PC-3 (cell line): ENCODE measurements at regions not wholly inside any gene's neighbourhood (a gene's known extent, or its start where the extent isn't known, plus 50 kb on each side); places are given as distances from the start of the nearest gene placed in this dataset.
"Not testable (repeated sequence)": the region's sequence is repeated elsewhere in the genome, so short reads cannot be mapped to it uniquely, and the experiment has no call there.

Source experiments
- ATAC-seq: fragments of 200-7000 bp; cut with Tn5 transposase; 2 replicates; pipeline ENCODE4 v1.9.1; 2020; ENCODE audit warnings: mild to moderate bottlenecking, moderate library complexity
- BruUV-seq: library from RNA; stranded (reverse); fragments of 400-500 nt; replicated peaks from 2 replicates; lab custom pipeline; 2021; lab: Mats Ljungman, UMichigan
- CTCF ChIA-PET: fragments of 300-600 bp; sonication (Branson Sonifier 250); formaldehyde crosslinking; loops from one replicate; lab custom pipeline; 2022; ENCODE audit warnings: antibody characterized with exemption; lab: Charles Lee
- POLR2A ChIA-PET: fragments of 300-600 bp; sonication (Branson Sonifier 250); formaldehyde crosslinking; loops from one replicate; lab custom pipeline; 2022; ENCODE audit warnings: antibody characterized with exemption; ENCODE audit not compliant: unreplicated experiment; lab: Charles Lee
- DNase-seq: peaks from one replicate; pipeline ENCODE4 v3.0.0-alpha.2; 2015
- H2AFZ ChIP-seq: fragments of 300-600 bp; sonication (generic); 2 replicates; pipeline ENCODE4 v1.6.0; 2016; ENCODE audit warnings: antibody characterized with exemption, low read length
- H3F3A ChIP-seq: fragments of 300-600 bp; sonication (generic); one replicate; pipeline ENCODE4 v1.6.0; 2017; ENCODE audit warnings: antibody characterized with exemption, low read length, control low read depth, mild to moderate bottlenecking; ENCODE audit not compliant: unreplicated experiment
- H3K27ac ChIP-seq: fragments of 300-600 bp; sonication (generic); 2 replicates; pipeline ENCODE4 v1.5.1; 2016; ENCODE audit warnings: mild to moderate bottlenecking, low read length
- H3K27me3 ChIP-seq: fragments of 300-600 bp; sonication (generic); 2 replicates; pipeline ENCODE4 v1.6.1; 2016; ENCODE audit warnings: low read length, mixed read lengths
- H3K36me3 ChIP-seq: fragments of 300-600 bp; sonication (generic); 2 replicates; pipeline ENCODE4 v1.6.1; 2016; ENCODE audit warnings: low read depth, mixed run types, low read length, mixed read lengths
- H3K4me1 ChIP-seq: fragments of 300-600 bp; sonication (generic); 2 replicates; pipeline ENCODE4 v1.5.1; 2016; ENCODE audit warnings: low read length; ENCODE audit not compliant: insufficient read depth
- H3K4me2 ChIP-seq: fragments of 300-600 bp; sonication (generic); 2 replicates; pipeline ENCODE4 v1.6.0; 2016; ENCODE audit warnings: low read length
- H3K4me3 ChIP-seq: fragments of 300-600 bp; sonication (generic); 2 replicates; pipeline ENCODE4 v1.5.1; 2016; ENCODE audit warnings: mild to moderate bottlenecking, low read length, mixed read lengths
- H3K79me2 ChIP-seq: fragments of 300-600 bp; sonication (generic); 2 replicates; pipeline ENCODE4 v1.6.1; 2017; ENCODE audit warnings: low read length, mixed read lengths
- H3K9ac ChIP-seq: fragments of 300-600 bp; sonication (generic); 2 replicates; pipeline ENCODE4 v1.6.0; 2016; ENCODE audit warnings: mild to moderate bottlenecking, low read length
- H3K9me2 ChIP-seq: fragments of 300-600 bp; sonication (generic); replicated peaks from 2 replicates; pipeline ENCODE4 v1.6.1; 2016; ENCODE audit warnings: mixed run types, low read length, mixed read lengths
- H3K9me3 ChIP-seq: fragments of 300-600 bp; sonication (generic); 2 replicates; pipeline ENCODE4 v1.6.1; 2016; ENCODE audit warnings: low read length, mixed read lengths
- H4K20me1 ChIP-seq: fragments of 300-600 bp; sonication (generic); 2 replicates; pipeline ENCODE4 v1.6.1; 2016; ENCODE audit warnings: low read length, mixed read lengths
- EZH2 ChIP-seq: fragments of 300-600 bp; sonication (generic); IDR thresholded peaks from one replicate; pipeline ENCODE4 v1.6.1; 2017; ENCODE audit warnings: antibody characterized with exemption, mild to moderate bottlenecking, low read length; ENCODE audit not compliant: unreplicated experiment
- EZH2phosphoT487 ChIP-seq: fragments of 300-600 bp; sonication (generic); IDR thresholded peaks from 2 replicates; pipeline ENCODE4 v1.6.1; 2018; ENCODE audit warnings: mild to moderate bottlenecking, antibody characterized with exemption, low read length, borderline replicate concordance
- intact Hi-C: fragments of 100-400 bp; cut with micrococcal nuclease; formaldehyde crosslinking; loops from 2 replicates; pipeline ENCODE4 v1.9.0; 2023
- TF ChIP-seq, protein P1 (sequence below): fragments of 300-600 bp; sonication (generic); conservative IDR thresholded peaks from 2 replicates; pipeline ENCODE4 v1.5.1; 2017; ENCODE audit warnings: antibody characterized with exemption, low read depth, mild to moderate bottlenecking, low read length

DNA sequence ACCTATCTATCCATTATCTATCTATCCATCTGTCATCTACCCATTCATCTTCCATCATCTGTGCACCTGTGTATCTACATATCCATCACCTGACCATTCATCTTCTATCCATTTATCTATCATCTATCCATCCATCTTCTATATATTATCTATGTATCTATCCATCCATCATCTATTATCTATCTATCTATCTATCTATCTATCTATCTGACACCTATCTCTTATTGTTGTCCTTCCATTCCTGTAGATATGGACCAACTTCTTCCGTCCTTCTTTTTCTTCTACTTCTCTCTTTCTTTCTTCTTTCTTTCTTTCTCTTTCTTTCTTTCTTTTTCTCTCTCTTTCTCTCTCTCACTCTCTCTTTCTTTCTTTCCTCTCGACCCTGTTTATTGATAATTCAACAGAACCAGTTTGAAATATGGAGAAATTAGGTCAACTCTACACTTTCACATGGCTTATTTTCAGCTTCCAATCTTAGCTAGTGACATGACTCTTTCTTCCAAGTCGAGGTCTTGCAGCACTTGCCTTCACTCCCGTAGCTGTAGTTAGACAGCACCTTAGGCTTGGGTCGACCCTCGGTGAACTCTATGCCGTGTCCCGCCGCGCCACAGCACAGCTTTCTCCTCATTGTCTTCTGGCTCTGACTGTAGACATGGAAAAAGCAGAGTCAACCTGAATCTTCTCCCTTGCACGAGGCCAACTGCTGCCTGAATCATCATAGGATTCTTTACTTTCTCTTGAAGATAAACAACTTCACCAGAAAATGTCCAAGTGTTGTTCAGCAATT lies 110.4 kb upstream of the EXOC2 start:
- no peak overlapping the region for H3K27ac ChIP-seq
- intact Hi-C loops: no loop called here
- H3F3A ChIP-seq: no peaks in the 10 kb centered on the region
- no peak overlapping the region for H3K4me2 ChIP-seq
- H3K27me3 ChIP-seq: peaks cover 88% of the 10 kb centered on the region
- no peaks in the 10 kb centered on the region for H3K4me1 ChIP-seq
- no peak for ATAC-seq
- DNase-seq: no peak
- no peaks in the 10 kb centered on the region for H3K36me3 ChIP-seq
- no TSS peak for BruUV-seq
- H3K4me3 ChIP-seq: no peak overlapping the region
- H3K79me2 ChIP-seq: no peaks in the 10 kb centered on the region
- TF ChIP-seq EZH2: no peak
- TF ChIP-seq, protein P1, sequence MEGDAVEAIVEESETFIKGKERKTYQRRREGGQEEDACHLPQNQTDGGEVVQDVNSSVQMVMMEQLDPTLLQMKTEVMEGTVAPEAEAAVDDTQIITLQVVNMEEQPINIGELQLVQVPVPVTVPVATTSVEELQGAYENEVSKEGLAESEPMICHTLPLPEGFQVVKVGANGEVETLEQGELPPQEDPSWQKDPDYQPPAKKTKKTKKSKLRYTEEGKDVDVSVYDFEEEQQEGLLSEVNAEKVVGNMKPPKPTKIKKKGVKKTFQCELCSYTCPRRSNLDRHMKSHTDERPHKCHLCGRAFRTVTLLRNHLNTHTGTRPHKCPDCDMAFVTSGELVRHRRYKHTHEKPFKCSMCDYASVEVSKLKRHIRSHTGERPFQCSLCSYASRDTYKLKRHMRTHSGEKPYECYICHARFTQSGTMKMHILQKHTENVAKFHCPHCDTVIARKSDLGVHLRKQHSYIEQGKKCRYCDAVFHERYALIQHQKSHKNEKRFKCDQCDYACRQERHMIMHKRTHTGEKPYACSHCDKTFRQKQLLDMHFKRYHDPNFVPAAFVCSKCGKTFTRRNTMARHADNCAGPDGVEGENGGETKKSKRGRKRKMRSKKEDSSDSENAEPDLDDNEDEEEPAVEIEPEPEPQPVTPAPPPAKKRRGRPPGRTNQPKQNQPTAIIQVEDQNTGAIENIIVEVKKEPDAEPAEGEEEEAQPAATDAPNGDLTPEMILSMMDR: no peak
- no peak for TF ChIP-seq EZH2phosphoT487
- H4K20me1 ChIP-seq: no peaks in the 10 kb centered on the region
- no peaks in the 10 kb centered on the region for H3K9me2 ChIP-seq
- H2AFZ ChIP-seq: no peak overlapping the region
- H3K9ac ChIP-seq: no peak overlapping the region
- no peaks in the 10 kb centered on the region for H3K9me3 ChIP-seq
- CTCF ChIA-PET: no interaction called here
- POLR2A ChIA-PET: no interaction called here

DNA sequence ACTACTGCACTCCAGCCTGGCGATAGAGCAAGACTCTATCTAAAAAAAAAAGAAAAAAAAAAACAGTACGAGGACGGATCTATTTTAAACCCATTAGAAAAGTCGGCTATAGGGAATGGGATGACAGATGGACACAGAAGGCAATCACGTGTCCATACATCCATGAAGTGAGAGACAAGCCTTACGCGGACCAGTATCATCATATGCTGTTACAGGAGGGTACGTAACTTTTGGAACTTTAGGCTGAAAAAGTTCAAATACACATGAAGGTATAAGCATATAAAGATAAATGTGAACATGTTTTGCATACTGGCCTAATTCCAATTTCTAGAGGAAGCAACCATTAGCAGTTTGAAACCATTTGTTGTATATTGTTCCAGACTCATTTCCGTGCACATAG lies 109.8 kb upstream of the EXOC2 start:
- H3K79me2 ChIP-seq: no peaks in the 10 kb centered on the region
- no peak for ATAC-seq
- H3K4me3 ChIP-seq: no peak overlapping the region
- CTCF ChIA-PET: no interaction called here
- DNase-seq: no peak
- no peaks in the 10 kb centered on the region for H3K9me3 ChIP-seq
- H3K27me3 ChIP-seq: peaks cover 88% of the 10 kb centered on the region
- no peak overlapping the region for H3K9ac ChIP-seq
- no peaks in the 10 kb centered on the region for H3K4me1 ChIP-seq
- H3K4me2 ChIP-seq: no peak overlapping the region
- H3K27ac ChIP-seq: no peak overlapping the region
- no peak overlapping the region for H2AFZ ChIP-seq
- no peaks in the 10 kb centered on the region for H3K36me3 ChIP-seq
- intact Hi-C loops: no loop called here
- H3K9me2 ChIP-seq: no peaks in the 10 kb centered on the region
- no TSS peak for BruUV-seq
- POLR2A ChIA-PET: no interaction called here
- no peak for TF ChIP-seq EZH2phosphoT487
- TF ChIP-seq, protein P1: no peak
- H4K20me1 ChIP-seq: no peaks in the 10 kb centered on the region
- no peaks in the 10 kb centered on the region for H3F3A ChIP-seq

DNA sequence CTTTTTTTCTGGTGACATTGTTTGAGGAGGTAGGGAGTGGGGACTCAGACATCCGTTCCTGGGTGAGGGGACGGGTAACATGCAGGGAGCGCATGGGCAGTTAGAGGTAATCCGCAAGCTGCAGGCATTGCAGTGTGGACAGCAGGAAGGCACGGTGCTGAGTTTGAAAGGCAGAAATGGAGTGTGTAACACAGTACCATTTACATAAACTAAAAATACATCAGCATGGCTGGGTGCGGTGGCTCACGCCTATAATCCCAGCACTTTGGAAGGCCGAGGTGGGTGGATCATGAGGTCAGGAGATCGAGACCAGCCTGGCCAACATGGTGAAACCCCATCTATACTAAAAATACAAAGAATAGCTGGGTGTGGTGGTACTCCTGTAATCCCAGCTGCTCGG lies 109.3 kb upstream of the EXOC2 start:
- H3K27me3 ChIP-seq: peaks cover 86% of the 10 kb centered on the region
- H3K9me3 ChIP-seq, H3K36me3 ChIP-seq, H3F3A ChIP-seq, H4K20me1 ChIP-seq, H3K4me1 ChIP-seq, intact Hi-C loops, DNase-seq, H3K79me2 ChIP-seq, H3K4me3 ChIP-seq, H3K27ac ChIP-seq, H2AFZ ChIP-seq, POLR2A ChIA-PET, H3K4me2 ChIP-seq, ATAC-seq, CTCF ChIA-PET, H3K9ac ChIP-seq, H3K9me2 ChIP-seq, BruUV-seq: not testable (repeated sequence)
